ENCODE measurements at regions not wholly inside any gene's neighbourhood (a gene's known extent, or its start where the extent isn't known, plus 50 kb on each side); places are given as distances from the start of the nearest gene placed in this dataset.

DNA sequence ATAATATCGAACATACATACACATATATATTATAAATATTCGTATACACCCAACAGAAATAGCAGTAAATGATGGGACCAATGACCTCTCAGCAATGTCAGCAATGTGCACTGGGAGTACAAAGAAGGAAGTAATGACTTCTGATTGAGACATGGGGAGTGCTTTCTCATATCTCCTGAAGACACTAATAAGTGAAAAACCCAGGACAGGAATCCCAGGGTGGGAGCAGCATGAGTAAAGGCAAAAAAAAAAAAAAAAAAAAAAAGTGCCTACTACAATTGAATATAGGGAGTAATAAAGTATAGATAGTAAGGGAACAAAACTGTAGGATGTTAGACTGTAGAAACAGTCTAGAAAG, 491.3 kb downstream of the IRS1 start:
- no TSS peak for BruUV-seq (replicated peaks)
- Histone ChIP-seq H3K79me2 (ENCODE audit: insufficient read depth, low read length) (no peaks in the 10 kb centered on the region), H3K9ac (ENCODE audit: insufficient read depth, low read depth, low read length) (no peak overlapping the region), H3K4me1 (ENCODE audit: insufficient read depth, low read length) (peaks cover 11% of the 10 kb centered on the region), H3K4me3 (replicated peaks in 1 of 3; ENCODE audit: insufficient read depth in 1 of 3, low read depth in 2 of 3, low read length in 3 of 3) (no peak overlapping the region), H3K36me3 (replicated peaks in 1 of 2; ENCODE audit: control insufficient read depth in 1 of 2, insufficient read depth in 2 of 2, low read length in 2 of 2) (no peaks in the 10 kb centered on the region), H3K9me3 (ENCODE audit: low read length) (no peaks in the 10 kb centered on the region), H4K20me1 (ENCODE audit: insufficient read depth, low read length) (no peaks in the 10 kb centered on the region), H3K4me2 (ENCODE audit: low read depth, low read length) (no peak overlapping the region), H2AFZ (ENCODE audit: low read length) (no peak overlapping the region), H3K27me3 (ENCODE audit: control insufficient read depth in 1 of 2, insufficient read depth in 2 of 2, low read length in 2 of 2) (no peaks in the 10 kb centered on the region), H3K27ac (ENCODE audit: extremely low read length, insufficient read depth, low read length) (no peak overlapping the region)
- DNase-seq (ENCODE audit: low spot score) (no peak), FAIRE-seq (no peak), ATAC-seq (no peak)
- in situ Hi-C loops (cut with HindIII; ENCODE audit: extremely low pct_ligation_motif_present, low pct_unique_long_range_greater_than_20kb) = no loop called here
- POLR2A ChIA-PET = interaction anchor here (0.6 kb wide), 1 partner anchor 30 kb away, joined by 3 read pairs; no protein-coding TSS in a partner anchor
- CTCF ChIA-PET (ENCODE audit: low intra/inter-chr PET ratio, low total read pairs) = no interaction called here
- 55% methylated on average over 2 of the region's 2 CpGs for WGBS (ENCODE audit: low lambda C conversion rate)
- intact Hi-C loops (cut with micrococcal nuclease; ENCODE audit: unreplicated experiment) = loop anchor here (5.0 kb wide), 1 partner anchor 421 kb away; no protein-coding TSS in a partner anchor
- TF ChIP-seq, protein P1, sequence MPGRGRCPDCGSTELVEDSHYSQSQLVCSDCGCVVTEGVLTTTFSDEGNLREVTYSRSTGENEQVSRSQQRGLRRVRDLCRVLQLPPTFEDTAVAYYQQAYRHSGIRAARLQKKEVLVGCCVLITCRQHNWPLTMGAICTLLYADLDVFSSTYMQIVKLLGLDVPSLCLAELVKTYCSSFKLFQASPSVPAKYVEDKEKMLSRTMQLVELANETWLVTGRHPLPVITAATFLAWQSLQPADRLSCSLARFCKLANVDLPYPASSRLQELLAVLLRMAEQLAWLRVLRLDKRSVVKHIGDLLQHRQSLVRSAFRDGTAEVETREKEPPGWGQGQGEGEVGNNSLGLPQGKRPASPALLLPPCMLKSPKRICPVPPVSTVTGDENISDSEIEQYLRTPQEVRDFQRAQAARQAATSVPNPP (CRISPR knock-in tag; IDR thresholded peaks at IDR 0.05) = no peak
- TF ChIP-seq FOSL2 (CRISPR knock-in tag; IDR thresholded peaks at IDR 0.05) (no peak), ZNF740 (CRISPR knock-in tag; IDR thresholded peaks at IDR 0.05) (no peak), SETDB1 (CRISPR knock-in tag; IDR thresholded peaks at IDR 0.05; ENCODE audit: borderline replicate concordance) (no peak), CEBPZ (IDR thresholded peaks at IDR 0.05; ENCODE audit: low read length) (no peak), HDAC1 (CRISPR knock-in tag; IDR thresholded peaks at IDR 0.05) (no peak), ZNF609 (CRISPR knock-in tag; IDR thresholded peaks at IDR 0.05; ENCODE audit: borderline replicate concordance) (no peak), ZNF841 (CRISPR knock-in tag; IDR thresholded peaks at IDR 0.05; ENCODE audit: borderline replicate concordance) (no peak), PAF1 (CRISPR knock-in tag; IDR thresholded peaks at IDR 0.05) (no peak), RORA (CRISPR knock-in tag; IDR thresholded peaks at IDR 0.05) (no peak), FOXK1 (CRISPR knock-in tag; IDR thresholded peaks at IDR 0.05; ENCODE audit: borderline replicate concordance, low read depth) (no peak)
- TF ChIP-seq, protein P2, sequence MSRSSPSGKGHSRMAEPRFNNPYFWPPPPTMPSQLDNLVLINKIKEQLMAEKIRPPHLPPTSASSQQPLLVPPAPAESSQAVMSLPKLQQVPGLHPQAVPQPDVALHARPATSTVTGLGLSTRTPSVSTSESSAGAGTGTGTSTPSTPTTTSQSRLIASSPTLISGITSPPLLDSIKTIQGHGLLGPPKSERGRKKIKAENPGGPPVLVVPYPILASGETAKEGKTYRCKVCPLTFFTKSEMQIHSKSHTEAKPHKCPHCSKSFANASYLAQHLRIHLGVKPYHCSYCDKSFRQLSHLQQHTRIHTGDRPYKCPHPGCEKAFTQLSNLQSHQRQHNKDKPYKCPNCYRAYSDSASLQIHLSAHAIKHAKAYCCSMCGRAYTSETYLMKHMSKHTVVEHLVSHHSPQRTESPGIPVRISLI (CRISPR knock-in tag; IDR thresholded peaks at IDR 0.05; ENCODE audit: borderline replicate concordance) = no peak
